ENCODE measurements at regions not wholly inside any gene's neighbourhood (a gene's known extent, or its start where the extent isn't known, plus 50 kb on each side); places are given as distances from the start of the nearest gene placed in this dataset.

DNA sequence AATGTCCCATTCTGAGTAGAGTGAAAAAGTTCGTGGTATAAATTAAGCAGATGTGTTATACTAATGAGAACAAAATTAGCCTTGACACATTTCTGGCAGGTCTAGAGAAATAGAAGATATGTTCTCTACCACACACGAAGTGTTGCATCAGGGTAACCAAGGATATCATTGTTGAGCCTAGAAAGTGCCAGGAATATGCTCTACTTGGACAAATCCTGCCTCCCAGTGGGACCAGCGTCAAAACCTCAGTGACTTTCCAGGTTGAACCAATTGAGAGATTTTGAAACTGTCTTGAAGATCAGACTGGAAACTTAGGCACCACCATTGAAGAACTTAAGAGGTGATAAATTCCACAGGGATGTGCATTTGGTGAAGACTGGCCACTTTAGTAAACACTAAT is 115.9 kb downstream of the HPGD start:
- Histone ChIP-seq H3K14ac (ENCODE audit: insufficient read depth, low read length) (no peak overlapping the region), H2BK120ac (ENCODE audit: low read depth, low read length, poor library complexity, severe bottlenecking) (no peak overlapping the region), H3K27me3 (ENCODE audit: insufficient read depth, low read length) (no peaks in the 10 kb centered on the region), H2BK5ac (ENCODE audit: insufficient read length, low read length) (no peak overlapping the region), H3T11ph (ENCODE audit: low read length) (no peak overlapping the region), H2AFZ (ENCODE audit: low read length) (no peak overlapping the region), H4K8ac (replicated peaks; ENCODE audit: insufficient read length, low read depth, low read length) (no peak overlapping the region), H3K9me3 (ENCODE audit: control insufficient read depth, low read depth, low read length) (no peaks in the 10 kb centered on the region), H2BK20ac (ENCODE audit: low read depth, low read length, poor library complexity, severe bottlenecking) (no peak overlapping the region), H2BK15ac (ENCODE audit: low read depth, low read length) (no peak overlapping the region), H3K79me1 (ENCODE audit: insufficient read depth, low read depth, low read length, poor library complexity, severe bottlenecking) (no peaks in the 10 kb centered on the region), H3K56ac (ENCODE audit: insufficient read length, low read depth, low read length) (no peak overlapping the region), H3K23me2 (ENCODE audit: insufficient read length, low read depth, low read length, poor library complexity, severe bottlenecking) (no peaks in the 10 kb centered on the region), H3K9ac (ENCODE audit: extremely low read depth, insufficient read length, low read length) (no peak overlapping the region), H3K4me2 (ENCODE audit: insufficient read depth, insufficient read length, low read length) (no peak overlapping the region), H3K79me2 (ENCODE audit: insufficient read depth, low read length) (no peaks in the 10 kb centered on the region), H3K4me1 (ENCODE audit: insufficient read depth, low read length) (peaks cover 3% of the 10 kb centered on the region; the same call in 1 of the 2 replicates), H3K18ac (ENCODE audit: insufficient read length, low read depth, low read length) (no peak overlapping the region), H4K20me1 (ENCODE audit: control insufficient read depth, insufficient read depth, insufficient read length) (no peaks in the 10 kb centered on the region), H4K5ac (ENCODE audit: insufficient read length, low read depth, low read length) (no peak overlapping the region), H3K27ac (ENCODE audit: insufficient read length, low read depth, low read length) (no peak overlapping the region), H3K23ac (ENCODE audit: insufficient read length, low read depth, low read length) (no peak overlapping the region), H3K4ac (ENCODE audit: low read depth, low read length) (no peak overlapping the region), H2AK5ac (ENCODE audit: insufficient read length, low read length) (no peak overlapping the region), H2BK12ac (ENCODE audit: insufficient read length, low read depth, low read length) (no peak overlapping the region), H4K91ac (ENCODE audit: insufficient read length, low read depth, low read length) (no peak overlapping the region)
- H3K4me1 Mint-ChIP-seq, result peaks cover 31 to 49% of the 10 kb centered on the region in 2 experiments
- H3K4me3 Mint-ChIP-seq, result no peak overlapping the region
- TF ChIP-seq, protein P1, sequence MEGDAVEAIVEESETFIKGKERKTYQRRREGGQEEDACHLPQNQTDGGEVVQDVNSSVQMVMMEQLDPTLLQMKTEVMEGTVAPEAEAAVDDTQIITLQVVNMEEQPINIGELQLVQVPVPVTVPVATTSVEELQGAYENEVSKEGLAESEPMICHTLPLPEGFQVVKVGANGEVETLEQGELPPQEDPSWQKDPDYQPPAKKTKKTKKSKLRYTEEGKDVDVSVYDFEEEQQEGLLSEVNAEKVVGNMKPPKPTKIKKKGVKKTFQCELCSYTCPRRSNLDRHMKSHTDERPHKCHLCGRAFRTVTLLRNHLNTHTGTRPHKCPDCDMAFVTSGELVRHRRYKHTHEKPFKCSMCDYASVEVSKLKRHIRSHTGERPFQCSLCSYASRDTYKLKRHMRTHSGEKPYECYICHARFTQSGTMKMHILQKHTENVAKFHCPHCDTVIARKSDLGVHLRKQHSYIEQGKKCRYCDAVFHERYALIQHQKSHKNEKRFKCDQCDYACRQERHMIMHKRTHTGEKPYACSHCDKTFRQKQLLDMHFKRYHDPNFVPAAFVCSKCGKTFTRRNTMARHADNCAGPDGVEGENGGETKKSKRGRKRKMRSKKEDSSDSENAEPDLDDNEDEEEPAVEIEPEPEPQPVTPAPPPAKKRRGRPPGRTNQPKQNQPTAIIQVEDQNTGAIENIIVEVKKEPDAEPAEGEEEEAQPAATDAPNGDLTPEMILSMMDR (conservative IDR thresholded peaks at IDR 0.05), result no peak
- no peak overlapping the region for H3K27ac Mint-ChIP-seq
- no CpG with 5 or more reads among the region's 3 CpGs for WGBS (ENCODE audit: extremely low coverage, insufficient read length, low lambda C conversion rate)
- no peaks in the 10 kb centered on the region for H3K27me3 Mint-ChIP-seq (ENCODE audit: low read depth)
- H3K36me3 Mint-ChIP-seq (ENCODE audit: insufficient read depth in 1 of 3, low read depth in 3 of 3), result no peaks in the 10 kb centered on the region
- H3K9me3 Mint-ChIP-seq, result no peaks in the 10 kb centered on the region
- DNase-seq, result no peak

Data from H9 (cell line).